ENCODE measurements at regions not wholly inside any gene's neighbourhood (a gene's known extent, or its start where the extent isn't known, plus 50 kb on each side); places are given as distances from the start of the nearest gene placed in this dataset.
"Not testable (repeated sequence)": the region's sequence is repeated elsewhere in the genome, so short reads cannot be mapped to it uniquely, and the experiment has no call there.

- no peak for DNase-seq
Measured at GRCh38 chr5:126268697-126269315, 154.4 kb upstream of the GRAMD2B start.

GRCh38 chr5:126269511-126269910 lies 153.7 kb upstream of the GRAMD2B start:
- no peak for DNase-seq

- DNase-seq = no peak
Measured at GRCh38 chr5:126271141-126271540, 152.1 kb upstream of the GRAMD2B start.

GRCh38 chr5:126274076-126274762 lies 149.0 kb upstream of the GRAMD2B start:
- no peak for DNase-seq

GRCh38 chr5:126274763-126275125 lies 148.5 kb upstream of the GRAMD2B start:
- no peak for DNase-seq

- DNase-seq = no peak
Measured at GRCh38 chr5:126277762-126278161, 145.4 kb upstream of the GRAMD2B start.

- DNase-seq = no peak
Measured at GRCh38 chr5:126280343-126280742, 142.9 kb upstream of the GRAMD2B start.

- no peak for DNase-seq
Measured at GRCh38 chr5:126280846-126281245, 142.4 kb upstream of the GRAMD2B start.

- no peak for DNase-seq
Measured at GRCh38 chr5:126284977-126285696, 138.1 kb upstream of the GRAMD2B start.

GRCh38 chr5:126296121-126296520 lies 127.1 kb upstream of the GRAMD2B start:
- not testable (repeated sequence) for DNase-seq

- no peak for DNase-seq
Measured at GRCh38 chr5:126300293-126300692, 122.9 kb upstream of the GRAMD2B start.

GRCh38 chr5:126301056-126301455 lies 122.2 kb upstream of the GRAMD2B start:
- no peak for DNase-seq

GRCh38 chr5:126309860-126310259 lies 113.3 kb upstream of the GRAMD2B start:
- no peak for DNase-seq

GRCh38 chr5:126311766-126312165 lies 111.4 kb upstream of the GRAMD2B start:
- no peak for DNase-seq

- no peak for DNase-seq
Measured at GRCh38 chr5:126315341-126315740, 107.9 kb upstream of the GRAMD2B start.

- no peak for DNase-seq
Measured at GRCh38 chr5:126332326-126332725, 90.9 kb upstream of the GRAMD2B start.

- DNase-seq = no peak
Measured at GRCh38 chr5:126334760-126335159, 88.4 kb upstream of the GRAMD2B start.

- DNase-seq = peak; percentile 73
Measured at GRCh38 chr5:126335886-126336285, 87.3 kb upstream of the GRAMD2B start.

GRCh38 chr5:126338635-126339034 lies 84.6 kb upstream of the GRAMD2B start:
- DNase-seq = no peak

- DNase-seq = peak; percentile 76
Measured at GRCh38 chr5:126339215-126339805, 83.9 kb upstream of the GRAMD2B start.

- DNase-seq = no peak
Measured at GRCh38 chr5:126341906-126342630, 81.1 kb upstream of the GRAMD2B start.

- DNase-seq = no peak
Measured at GRCh38 chr5:126348855-126349635, 74.2 kb upstream of the GRAMD2B start.
